HG03103 (cell line): ENCODE measurements at regions not wholly inside any gene's neighbourhood (a gene's known extent, or its start where the extent isn't known, plus 50 kb on each side); places are given as distances from the start of the nearest gene placed in this dataset.
"Not testable (repeated sequence)": the region's sequence is repeated elsewhere in the genome, so short reads cannot be mapped to it uniquely, and the experiment has no call there.

Experiments used
- ATAC-seq: cut with Tn5 transposase; IDR thresholded peaks from one replicate; pipeline ENCODE4 v1.9.1; 2021; ENCODE audit warnings: low read depth; ENCODE audit not compliant: unreplicated experiment

- ATAC-seq: no peak
Observed at GRCh38 chr5:14998491-14998890, 126.9 kb upstream of the ANKH start.

GRCh38 chr5:14996997-14997396 is 125.4 kb upstream of the ANKH start:
- ATAC-seq: peak; percentile 93

- ATAC-seq: no peak
Observed at GRCh38 chr5:14995229-14995628, 123.7 kb upstream of the ANKH start.

- ATAC-seq: not testable (repeated sequence)
Observed at GRCh38 chr5:14993459-14994133, 122.0 kb upstream of the ANKH start.

GRCh38 chr5:14992751-14993458 is 121.3 kb upstream of the ANKH start:
- ATAC-seq: peak; percentile 43

GRCh38 chr5:14988223-14988622 is 116.6 kb upstream of the ANKH start:
- ATAC-seq: no peak

- no peak for ATAC-seq
Observed at GRCh38 chr5:14986413-14986812, 114.8 kb upstream of the ANKH start.

GRCh38 chr5:14983666-14984441 is 112.3 kb upstream of the ANKH start:
- no peak for ATAC-seq

- no peak for ATAC-seq
Observed at GRCh38 chr5:14980698-14981097, 109.1 kb upstream of the ANKH start.

- no peak for ATAC-seq
Observed at GRCh38 chr5:14977058-14977685, 105.6 kb upstream of the ANKH start.

GRCh38 chr5:14976486-14976885 is 104.9 kb upstream of the ANKH start:
- no peak for ATAC-seq

- ATAC-seq: no peak
Observed at GRCh38 chr5:14971873-14972272, 100.3 kb upstream of the ANKH start.

- no peak for ATAC-seq
Observed at GRCh38 chr5:14968796-14969195, 97.2 kb upstream of the ANKH start.

- no peak for ATAC-seq
Observed at GRCh38 chr5:14967166-14967565, 95.6 kb upstream of the ANKH start.

GRCh38 chr5:14965815-14966214 is 94.2 kb upstream of the ANKH start:
- ATAC-seq: no peak

- no peak for ATAC-seq
Observed at GRCh38 chr5:14962604-14963003, 91.0 kb upstream of the ANKH start.

GRCh38 chr5:14960120-14960462 is 88.5 kb upstream of the ANKH start:
- no peak for ATAC-seq

- no peak for ATAC-seq
Observed at GRCh38 chr5:14959399-14960119, 88.0 kb upstream of the ANKH start.

- no peak for ATAC-seq
Observed at GRCh38 chr5:14958188-14958587, 86.6 kb upstream of the ANKH start.

GRCh38 chr5:14956423-14957046 is 85.0 kb upstream of the ANKH start:
- no peak for ATAC-seq
